ENCODE measurements at regions not wholly inside any gene's neighbourhood (a gene's known extent, or its start where the extent isn't known, plus 50 kb on each side); places are given as distances from the start of the nearest gene placed in this dataset.

DNA sequence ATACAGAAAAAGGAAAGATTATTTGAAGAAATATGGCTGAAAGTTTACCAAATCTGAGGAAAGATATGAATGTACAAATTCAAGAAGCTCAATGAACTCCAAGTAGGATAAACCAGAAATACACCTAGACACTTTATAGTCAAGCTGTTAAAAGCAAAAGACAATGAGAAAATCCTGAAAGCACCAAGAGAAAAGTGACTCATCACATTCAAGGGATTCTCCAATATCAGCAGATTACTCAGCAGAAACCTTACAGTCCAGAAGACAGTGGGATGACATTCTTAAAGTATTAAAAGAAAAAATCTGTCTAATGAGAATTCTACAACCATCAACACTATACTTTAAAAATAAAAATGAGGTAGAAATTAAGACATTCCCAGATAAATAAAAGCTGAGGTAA is 223.8 kb upstream of the ZCCHC13 start:
- TF ChIP-seq, protein P1, sequence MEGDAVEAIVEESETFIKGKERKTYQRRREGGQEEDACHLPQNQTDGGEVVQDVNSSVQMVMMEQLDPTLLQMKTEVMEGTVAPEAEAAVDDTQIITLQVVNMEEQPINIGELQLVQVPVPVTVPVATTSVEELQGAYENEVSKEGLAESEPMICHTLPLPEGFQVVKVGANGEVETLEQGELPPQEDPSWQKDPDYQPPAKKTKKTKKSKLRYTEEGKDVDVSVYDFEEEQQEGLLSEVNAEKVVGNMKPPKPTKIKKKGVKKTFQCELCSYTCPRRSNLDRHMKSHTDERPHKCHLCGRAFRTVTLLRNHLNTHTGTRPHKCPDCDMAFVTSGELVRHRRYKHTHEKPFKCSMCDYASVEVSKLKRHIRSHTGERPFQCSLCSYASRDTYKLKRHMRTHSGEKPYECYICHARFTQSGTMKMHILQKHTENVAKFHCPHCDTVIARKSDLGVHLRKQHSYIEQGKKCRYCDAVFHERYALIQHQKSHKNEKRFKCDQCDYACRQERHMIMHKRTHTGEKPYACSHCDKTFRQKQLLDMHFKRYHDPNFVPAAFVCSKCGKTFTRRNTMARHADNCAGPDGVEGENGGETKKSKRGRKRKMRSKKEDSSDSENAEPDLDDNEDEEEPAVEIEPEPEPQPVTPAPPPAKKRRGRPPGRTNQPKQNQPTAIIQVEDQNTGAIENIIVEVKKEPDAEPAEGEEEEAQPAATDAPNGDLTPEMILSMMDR (conservative IDR thresholded peaks at IDR 0.05) = no peak
- H2BK20ac ChIP-seq (ENCODE audit: low read depth, low read length, poor library complexity, severe bottlenecking) = no peak overlapping the region
- no peaks in the 10 kb centered on the region for H4K20me1 ChIP-seq (ENCODE audit: control insufficient read depth, insufficient read depth, insufficient read length)
- no peak overlapping the region for H3K27ac ChIP-seq (ENCODE audit: insufficient read length, low read depth, low read length)
- H3K27me3 ChIP-seq (ENCODE audit: insufficient read depth, low read length) = no peaks in the 10 kb centered on the region
- no peak overlapping the region for H2BK5ac ChIP-seq (ENCODE audit: insufficient read length, low read length)
- no peak overlapping the region for H3K4ac ChIP-seq (ENCODE audit: low read depth, low read length)
- Mint-ChIP-seq H3K4me1 (peaks cover 0 to 9% of the 10 kb centered on the region in 2 experiments; a peak in 2 of 4 replicates), H3K27me3 (ENCODE audit: low read depth) (no peaks in the 10 kb centered on the region), H3K4me3 (no peak overlapping the region), H3K9me3 (peaks cover 13 to 43% of the 10 kb centered on the region in 2 experiments), H3K27ac (no peak overlapping the region), H3K36me3 (ENCODE audit: insufficient read depth in 1 of 3, low read depth in 3 of 3) (peaks cover 6 to 27% (median 26%) of the 10 kb centered on the region in 3 experiments; a peak in 6 of 7 replicates)
- H3K23ac ChIP-seq (ENCODE audit: insufficient read length, low read depth, low read length) = no peak overlapping the region
- H3K9ac ChIP-seq (ENCODE audit: extremely low read depth, insufficient read length, low read length) = no peak overlapping the region
- no peaks in the 10 kb centered on the region for H3K9me3 ChIP-seq (ENCODE audit: control insufficient read depth, low read depth, low read length)
- no peak overlapping the region for H3K18ac ChIP-seq (ENCODE audit: insufficient read length, low read depth, low read length)
- no peaks in the 10 kb centered on the region for H3K23me2 ChIP-seq (ENCODE audit: insufficient read length, low read depth, low read length, poor library complexity, severe bottlenecking)
- H2BK15ac ChIP-seq (ENCODE audit: low read depth, low read length) = no peak overlapping the region
- H2BK12ac ChIP-seq (ENCODE audit: insufficient read length, low read depth, low read length) = no peak overlapping the region
- DNase-seq = no peak
- H3K56ac ChIP-seq (ENCODE audit: insufficient read length, low read depth, low read length) = no peak overlapping the region
- no peak overlapping the region for H4K8ac ChIP-seq (replicated peaks; ENCODE audit: insufficient read length, low read depth, low read length)
- no peak overlapping the region for H4K91ac ChIP-seq (ENCODE audit: insufficient read length, low read depth, low read length)
- H3K14ac ChIP-seq (ENCODE audit: insufficient read depth, low read length) = no peak overlapping the region
- no peak overlapping the region for H2BK120ac ChIP-seq (ENCODE audit: low read depth, low read length, poor library complexity, severe bottlenecking)
- no peak overlapping the region for H2AFZ ChIP-seq (ENCODE audit: low read length)
- H2AK5ac ChIP-seq (ENCODE audit: insufficient read length, low read length) = no peak overlapping the region
- no peaks in the 10 kb centered on the region for H3K79me2 ChIP-seq (ENCODE audit: insufficient read depth, low read length)
- H3K4me1 ChIP-seq (ENCODE audit: insufficient read depth, low read length) = no peaks in the 10 kb centered on the region
- no peak overlapping the region for H3K4me2 ChIP-seq (ENCODE audit: insufficient read depth, insufficient read length, low read length)
- H4K5ac ChIP-seq (ENCODE audit: insufficient read length, low read depth, low read length) = no peak overlapping the region
- no peak overlapping the region for H3T11ph ChIP-seq (ENCODE audit: low read length)
- no peaks in the 10 kb centered on the region for H3K79me1 ChIP-seq (ENCODE audit: insufficient read depth, low read depth, low read length, poor library complexity, severe bottlenecking)

All from H9 (cell line).